ENCODE measurements at regions not wholly inside any gene's neighbourhood (a gene's known extent, or its start where the extent isn't known, plus 50 kb on each side); places are given as distances from the start of the nearest gene placed in this dataset.

DNA sequence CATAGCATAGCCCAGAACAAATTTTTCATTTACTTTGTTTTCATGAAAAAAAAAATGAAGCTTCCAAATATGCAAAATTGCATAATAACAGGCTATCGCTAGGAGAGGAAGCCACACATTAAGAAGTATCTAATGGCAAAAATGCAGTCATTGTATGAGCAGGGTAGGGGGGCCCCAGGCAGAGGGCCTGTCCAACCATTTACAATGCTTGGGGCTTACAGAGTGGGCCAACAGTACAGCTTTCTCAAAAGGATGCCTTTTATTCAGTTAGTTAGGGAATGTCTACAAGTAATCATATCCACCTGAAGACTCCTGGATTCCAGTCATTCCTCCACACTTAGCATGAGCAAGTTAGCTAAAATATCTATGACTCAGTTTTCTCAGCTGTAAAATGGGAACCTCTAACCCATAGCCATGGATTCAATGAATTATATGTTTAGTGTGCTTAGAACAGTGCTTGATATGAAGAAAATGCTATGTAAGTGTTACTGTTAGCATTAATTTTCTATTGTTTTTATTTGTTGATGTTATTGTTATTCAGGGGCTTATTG lies 117.7 kb downstream of the GAS1 start:
- DNase-seq = no peak

DNA sequence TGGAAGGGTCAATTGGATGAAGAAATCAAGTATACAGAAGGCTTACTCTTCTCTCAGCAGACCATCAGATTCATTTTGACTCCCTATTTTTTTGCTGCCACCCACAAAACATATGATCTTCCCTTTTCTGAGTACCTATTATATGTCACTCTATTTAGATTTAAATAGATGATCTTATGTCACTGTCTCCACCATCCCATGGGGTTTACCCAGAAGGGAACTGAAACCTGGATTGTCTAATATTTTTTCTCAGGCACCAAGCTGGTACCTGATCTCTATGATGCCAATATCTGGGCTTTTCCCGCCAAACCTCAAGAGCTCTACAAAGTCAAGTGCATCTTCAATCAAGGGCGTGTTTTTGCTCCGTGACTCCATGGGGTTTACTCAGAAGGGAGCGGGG lies 118.7 kb downstream of the GAS1 start:
- no peak for DNase-seq

GRCh38 chr9:86827893-86828292 lies 119.4 kb downstream of the GAS1 start:
- DNase-seq = no peak

DNA sequence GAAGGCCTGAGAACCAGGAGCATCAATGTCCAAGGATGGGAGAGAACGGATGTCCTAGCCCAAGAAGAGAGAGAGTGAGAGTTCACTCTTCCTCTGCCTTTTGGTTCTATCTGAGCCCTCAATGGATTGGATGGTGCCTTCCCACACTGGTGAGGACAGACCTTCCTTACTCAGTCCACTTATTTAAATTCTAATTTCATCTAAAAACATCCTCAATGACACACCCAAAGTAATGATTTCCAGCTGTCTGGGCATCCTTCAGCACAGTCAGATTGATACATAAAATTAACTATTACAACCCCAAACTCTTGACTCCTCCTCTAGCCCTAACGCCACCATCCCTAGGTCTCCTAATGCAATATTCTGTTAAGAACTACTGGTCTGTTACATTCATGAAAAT lies 122.0 kb downstream of the GAS1 start:
- no peak for DNase-seq

GRCh38 chr9:86822006-86822801 lies 125.1 kb downstream of the GAS1 start:
- DNase-seq = no peak

GRCh38 chr9:86821006-86821845 lies 126.1 kb downstream of the GAS1 start:
- no peak for DNase-seq

DNA sequence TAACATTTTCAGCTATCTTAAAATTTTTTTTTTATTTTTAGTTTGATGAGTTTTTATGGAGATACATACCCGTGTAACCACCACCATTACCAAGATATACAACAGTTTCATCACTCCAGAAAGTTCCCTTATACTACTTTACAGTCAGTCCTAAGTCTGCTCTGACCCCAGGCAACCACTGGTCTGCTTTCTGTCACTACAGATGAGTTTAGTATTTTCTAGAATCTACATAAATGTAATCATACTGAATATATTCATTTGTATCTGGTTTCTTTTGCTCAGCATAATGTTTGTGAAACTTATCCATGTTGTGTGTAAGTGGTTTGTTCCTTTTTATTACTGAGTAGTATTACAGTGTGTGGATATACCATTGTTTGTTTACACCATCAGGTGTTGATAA lies 127.8 kb downstream of the GAS1 start:
- no peak for DNase-seq

DNA sequence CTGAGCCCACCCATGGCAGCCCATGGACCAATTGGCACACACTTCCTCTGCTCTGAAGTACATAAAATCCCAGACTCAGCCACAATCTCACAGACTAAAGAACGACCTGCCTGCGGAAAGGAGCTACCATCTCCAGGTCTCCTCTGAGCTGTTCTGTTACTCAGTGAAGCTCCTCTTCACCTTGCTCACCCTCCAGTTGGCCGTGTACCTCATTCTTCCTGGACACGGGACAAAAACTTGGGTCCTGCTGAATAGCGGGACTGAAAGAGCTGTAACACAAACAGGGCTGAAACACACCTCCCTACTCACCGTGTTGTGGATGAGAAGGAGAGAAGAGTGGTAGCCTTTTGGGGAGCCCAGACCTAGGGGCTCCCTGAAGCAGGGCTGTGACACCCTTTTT lies 128.7 kb downstream of the GAS1 start:
- no peak for DNase-seq

- DNase-seq = no peak
Measured at GRCh38 chr9:86816868-86817267, 130.4 kb downstream of the GAS1 start.

- DNase-seq = no peak
Measured at GRCh38 chr9:86816366-86816765, 130.9 kb downstream of the GAS1 start.

- no peak for DNase-seq
Measured at GRCh38 chr9:86812616-86813015, 134.7 kb downstream of the GAS1 start.

GRCh38 chr9:86809759-86810367 lies 137.4 kb downstream of the GAS1 start:
- no peak for DNase-seq

DNA sequence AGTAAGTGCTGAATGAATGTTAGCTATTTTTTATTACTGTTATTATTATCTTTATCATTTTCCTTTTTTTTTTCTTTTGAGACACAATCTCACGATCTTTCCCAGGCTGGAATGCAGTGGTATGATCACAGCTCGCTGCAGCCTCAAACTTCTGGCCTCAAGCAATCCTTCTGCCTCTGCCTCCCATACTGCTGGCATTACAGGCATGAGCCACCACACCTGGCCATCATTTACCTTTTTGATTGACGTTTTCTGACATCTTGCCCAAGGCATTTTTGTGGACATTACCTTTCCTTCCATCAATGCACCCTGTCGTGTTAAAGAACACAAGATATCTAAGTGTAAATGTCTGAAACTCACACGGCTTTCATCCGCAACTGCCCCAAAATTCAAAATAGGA lies 138.2 kb downstream of the GAS1 start:
- DNase-seq = no peak

DNA sequence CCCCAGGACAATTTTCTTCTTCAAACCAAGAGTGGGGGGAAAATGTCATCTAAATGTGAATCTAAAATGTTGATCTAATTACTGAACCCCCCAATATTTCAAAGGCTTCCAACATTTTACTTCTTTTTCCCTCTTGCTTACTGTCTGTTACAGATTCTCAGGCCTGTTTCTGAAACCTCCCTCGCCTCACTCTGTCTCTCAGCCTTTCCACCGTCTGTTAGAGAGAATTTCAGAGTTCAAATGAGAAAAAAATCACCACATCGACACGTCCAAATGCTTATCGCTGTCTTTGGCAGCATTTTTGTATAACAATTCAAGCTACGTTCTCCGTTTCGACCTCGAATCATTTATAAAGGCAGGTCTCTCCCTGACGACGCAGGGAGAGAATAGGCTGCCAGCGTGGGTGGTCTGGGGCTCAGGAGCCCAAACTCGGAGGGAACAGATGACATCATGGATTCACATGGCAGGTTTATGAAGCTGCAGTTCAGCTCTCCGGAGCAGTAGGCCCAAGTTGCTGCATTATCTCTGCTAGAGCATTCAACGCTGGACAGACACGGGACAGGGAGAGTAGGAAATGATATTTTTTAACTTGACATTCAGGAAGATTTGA lies 139.8 kb downstream of the GAS1 start:
- DNase-seq = peak; percentile 78

DNA sequence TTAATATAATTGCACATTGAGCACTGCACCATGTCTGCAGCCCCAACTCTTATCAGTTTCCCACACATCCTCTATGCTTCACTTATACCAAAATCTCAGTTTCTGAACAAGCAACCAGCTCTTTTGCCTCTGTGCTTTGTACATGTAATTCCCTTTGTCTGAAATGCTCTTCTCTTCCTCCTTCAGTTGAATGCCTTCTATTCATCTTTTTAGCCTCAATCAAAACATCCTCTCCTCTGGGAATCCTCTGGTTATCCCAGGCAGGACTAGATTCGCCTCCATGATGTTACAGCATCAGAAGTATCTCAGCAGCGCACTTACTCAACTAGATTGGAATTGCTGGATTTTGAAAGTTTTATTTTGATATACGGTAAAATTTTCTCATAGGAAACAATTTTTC lies 143.3 kb downstream of the GAS1 start:
- DNase-seq = no peak

- no peak for DNase-seq
Measured at GRCh38 chr9:86802900-86803673, 144.2 kb downstream of the GAS1 start.

- peak; percentile 87 for DNase-seq
Measured at GRCh38 chr9:86801246-86801645, 146.1 kb downstream of the GAS1 start.

- DNase-seq = no peak
Measured at GRCh38 chr9:86800681-86801080, 146.6 kb downstream of the GAS1 start.

DNA sequence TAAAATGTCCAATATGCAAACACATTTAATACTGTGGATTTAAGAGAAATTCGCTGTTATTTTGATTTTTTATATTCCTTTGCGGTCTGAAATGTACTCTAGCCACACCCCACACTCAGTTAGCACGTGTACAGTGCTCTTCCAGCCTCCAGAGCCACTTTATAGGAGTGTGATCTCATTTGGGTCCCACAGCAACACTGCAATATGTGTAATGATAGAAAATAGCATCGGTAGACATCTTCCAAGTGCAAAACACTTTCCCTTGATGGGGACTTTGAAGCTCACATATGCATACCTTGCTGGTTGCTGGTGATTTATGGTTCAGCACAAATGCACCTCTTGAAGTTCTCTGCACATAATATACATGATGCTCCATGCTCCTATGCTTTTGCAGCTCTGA lies 148.3 kb downstream of the GAS1 start:
- DNase-seq = no peak

GRCh38 chr9:86796666-86797065 lies 150.6 kb downstream of the GAS1 start:
- no peak for DNase-seq

DNA sequence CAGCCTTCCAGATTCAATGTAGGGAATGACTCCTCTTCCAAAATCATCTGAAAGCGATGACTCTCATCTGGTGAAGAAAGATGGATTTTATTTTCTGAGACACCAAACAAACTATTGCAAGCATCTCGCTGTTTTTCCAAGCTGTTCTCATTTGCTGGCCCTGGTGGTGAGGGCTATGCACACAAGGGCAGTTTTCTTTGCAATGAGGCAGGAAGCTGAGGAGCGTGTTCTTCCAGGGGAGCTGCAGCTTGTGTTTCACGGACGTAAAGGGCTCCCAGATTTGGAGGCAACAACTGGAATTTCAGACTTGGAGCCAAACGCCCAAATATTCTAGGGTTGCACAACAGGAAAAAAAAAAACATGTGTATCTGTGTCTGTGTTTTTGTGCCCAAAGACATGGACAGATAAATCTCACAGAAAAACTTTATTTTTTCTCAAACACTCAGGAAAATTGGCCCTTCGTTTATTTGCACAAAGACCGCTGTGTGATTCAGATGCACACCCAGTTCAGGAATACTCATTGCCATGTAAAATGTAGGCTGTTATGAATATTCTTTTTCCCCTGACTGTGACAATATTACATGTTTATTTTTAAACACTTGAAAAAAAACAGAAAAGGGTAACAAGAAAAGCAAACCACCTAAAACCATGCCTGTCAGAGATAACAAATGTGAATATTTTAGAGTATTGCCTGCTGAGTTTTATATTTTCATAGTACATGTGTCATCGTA lies 151.3 kb downstream of the GAS1 start:
- DNase-seq = peak; percentile 84

DNA sequence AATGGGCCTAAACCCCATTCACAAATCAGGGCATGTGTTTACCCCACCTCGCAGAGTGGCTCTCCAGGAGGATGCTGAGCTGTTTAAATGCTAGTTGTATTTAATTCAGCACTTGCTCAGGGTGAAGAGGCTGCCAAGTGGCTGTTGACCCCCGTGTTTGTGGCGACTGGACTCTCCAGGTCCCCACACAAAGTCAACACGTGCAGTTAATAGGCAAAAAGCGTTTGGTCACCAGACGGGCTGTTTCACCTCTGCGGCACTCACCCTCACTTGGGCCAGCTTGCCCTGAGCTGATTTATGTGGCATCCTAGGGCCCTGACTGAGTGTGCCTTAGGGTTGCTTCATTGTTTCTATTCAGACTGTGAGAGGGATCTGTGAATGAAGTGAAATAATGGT lies 152.3 kb downstream of the GAS1 start:
- DNase-seq = no peak
